Neural cell (in vitro differentiated cells): ENCODE measurements at regions not wholly inside any gene's neighbourhood (a gene's known extent, or its start where the extent isn't known, plus 50 kb on each side); places are given as distances from the start of the nearest gene placed in this dataset.

Experiments
- H2AFZ ChIP-seq: fragments of 200-600, 300-800 bp; sonication (generic), shearing (Covaris generic); 2 replicates; pipeline ENCODE4 v1.6.0; 2014; ENCODE audit warnings: low read depth, mild to moderate bottlenecking, antibody characterized with exemption, low read length, moderate library complexity
- H3F3A ChIP-seq: fragments of 200-600 bp; shearing (Covaris generic); 2 replicates; pipeline ENCODE4 v1.6.1; 2016; ENCODE audit warnings: mild to moderate bottlenecking, moderate library complexity, mixed read lengths, antibody characterized with exemption, low read length; ENCODE audit not compliant: insufficient read depth, poor library complexity, severe bottlenecking
- H3K27ac ChIP-seq: fragments of 200-600, 300-800 bp; sonication (generic), shearing (Covaris generic); 2 replicates; pipeline ENCODE4 v1.5.1; 2014; ENCODE audit warnings: mild to moderate bottlenecking, low read length, moderate library complexity
- H3K27me3 ChIP-seq: fragments of 300-800, 200-600 bp; sonication (generic), shearing (Covaris generic); 2 replicates; pipeline ENCODE4 v1.6.0; 2014; ENCODE audit warnings: mild to moderate bottlenecking, low read depth, low read length, moderate library complexity; ENCODE audit not compliant: insufficient read depth
- H3K36me3 ChIP-seq: fragments of 300-800, 200-600 bp; sonication (generic), shearing (Covaris generic); 2 replicates; pipeline ENCODE4 v1.5.1; 2014; ENCODE audit warnings: mild to moderate bottlenecking, antibody characterized with exemption, low read length, moderate library complexity; ENCODE audit not compliant: insufficient read depth
- H3K4me2 ChIP-seq: fragments of 300-800, 200-600 bp; sonication (generic), shearing (Covaris generic); 2 replicates; pipeline ENCODE4 v1.6.0; 2014; ENCODE audit warnings: mild to moderate bottlenecking, low read length
- H3K4me3 ChIP-seq: fragments of 300-800, 200-600 bp; sonication (generic), shearing (Covaris generic); 2 replicates; pipeline ENCODE4 v1.5.1; 2014; ENCODE audit warnings: mild to moderate bottlenecking, low read length, moderate library complexity
- H3K79me2 ChIP-seq: fragments of 200-600 bp; shearing (Covaris generic); replicated peaks from 2 replicates; pipeline ENCODE4 v1.6.0; 2014; ENCODE audit warnings: mild to moderate bottlenecking, low read length, moderate library complexity; ENCODE audit not compliant: insufficient read depth
- H3K9ac ChIP-seq: fragments of 300-800, 200-600 bp; sonication (generic), shearing (Covaris generic); 2 replicates; pipeline ENCODE4 v1.6.1; 2016; ENCODE audit warnings: mild to moderate bottlenecking, low read length, mixed read lengths
- H3K9me2 ChIP-seq: fragments of 200-600 bp; shearing (Covaris generic); 2 replicates; pipeline ENCODE4 v1.6.1; 2016; ENCODE audit warnings: mild to moderate bottlenecking, low read length, mixed read lengths; ENCODE audit not compliant: insufficient read depth
- H3K9me3 ChIP-seq: fragments of 200-600, 300-800 bp; sonication (generic), shearing (Covaris generic); 2 replicates; pipeline ENCODE4 v1.6.1; 2016; ENCODE audit warnings: mild to moderate bottlenecking, mixed run types, low read length, moderate library complexity, mixed read lengths
- H4K20me1 ChIP-seq: fragments of 200-600 bp; shearing (Covaris generic); 2 replicates; pipeline ENCODE4 v1.6.1; 2016; ENCODE audit warnings: mild to moderate bottlenecking, mixed run types; ENCODE audit not compliant: insufficient read depth
- CTCF ChIP-seq: fragments of 450-650 bp; IDR thresholded peaks from 2 replicates; pipeline ENCODE4 v1.5.1; 2014; ENCODE audit warnings: antibody characterized with exemption, mild to moderate bottlenecking, moderate library complexity; ENCODE audit not compliant: poor library complexity, severe bottlenecking
- EP300 ChIP-seq: fragments of 450-650 bp; conservative IDR thresholded peaks from 2 replicates; pipeline ENCODE4 v1.6.1; 2014; ENCODE audit warnings: antibody characterized with exemption, mild to moderate bottlenecking, moderate library complexity; ENCODE audit not compliant: poor library complexity, severe bottlenecking
- EZH2 ChIP-seq: fragments of 200-600, 300-800 bp; shearing (Covaris generic), sonication (generic); IDR thresholded peaks from 2 replicates; pipeline ENCODE4 v1.6.1; 2014; ENCODE audit warnings: antibody characterized with exemption, low read length, borderline replicate concordance, mild to moderate bottlenecking; ENCODE audit not compliant: insufficient read depth, poor library complexity, severe bottlenecking
- MXI1 ChIP-seq: fragments of 450-650 bp; conservative IDR thresholded peaks from 2 replicates; pipeline ENCODE4 v1.6.1; 2014; ENCODE audit warnings: antibody characterized with exemption, mild to moderate bottlenecking; ENCODE audit not compliant: poor library complexity, severe bottlenecking
- POLR2AphosphoS5 ChIP-seq: IDR thresholded peaks from 2 replicates; pipeline ENCODE4 v1.6.1; 2012
- RAD21 ChIP-seq: fragments of 450-650 bp; conservative IDR thresholded peaks from 2 replicates; pipeline ENCODE4 v1.6.1; 2014; ENCODE audit warnings: antibody characterized with exemption, mild to moderate bottlenecking, moderate library complexity
- REST ChIP-seq: IDR thresholded peaks from 2 replicates; pipeline ENCODE4 v1.6.1; 2012; ENCODE audit warnings: borderline replicate concordance
- SMC3 ChIP-seq: fragments of 450-650 bp; conservative IDR thresholded peaks from 2 replicates; pipeline ENCODE4 v1.6.1; 2014; ENCODE audit warnings: antibody characterized with exemption, mild to moderate bottlenecking, moderate library complexity; ENCODE audit not compliant: poor library complexity
- TAF1 ChIP-seq: IDR thresholded peaks from 2 replicates; pipeline ENCODE4 v1.6.1; 2012; ENCODE audit warnings: low read depth

- no peaks in the 10 kb centered on the region for H3K27me3 ChIP-seq
- no peaks in the 10 kb centered on the region for H3F3A ChIP-seq
- H3K79me2 ChIP-seq, result no peaks in the 10 kb centered on the region
- no peak overlapping the region for H3K9ac ChIP-seq
- H3K4me2 ChIP-seq, result no peak overlapping the region
- no peak for TF ChIP-seq SMC3
- H4K20me1 ChIP-seq, result no peaks in the 10 kb centered on the region
- H2AFZ ChIP-seq, result no peak overlapping the region
- no peaks in the 10 kb centered on the region for H3K36me3 ChIP-seq
- H3K4me3 ChIP-seq, result no peak overlapping the region
- H3K27ac ChIP-seq, result no peak overlapping the region
- no peaks in the 10 kb centered on the region for H3K9me3 ChIP-seq
- no peaks in the 10 kb centered on the region for H3K9me2 ChIP-seq
Observed at GRCh38 chr6:33933101-33933500, 129.3 kb upstream of the MLN start.

GRCh38 chr6:33931799-33932198 lies 128.0 kb upstream of the MLN start:
- no peak for TF ChIP-seq TAF1
- TF ChIP-seq EZH2, result no peak
- no peak for TF ChIP-seq RAD21
- TF ChIP-seq CTCF, result no peak
- no peak for TF ChIP-seq POLR2AphosphoS5
- TF ChIP-seq MXI1, result no peak
- no peak for TF ChIP-seq SMC3
- TF ChIP-seq EP300, result no peak
- no peak for TF ChIP-seq REST
- H3K9me3 ChIP-seq, result no peaks in the 10 kb centered on the region
- no peak overlapping the region for H3K4me3 ChIP-seq
- H3K9ac ChIP-seq, result no peak overlapping the region
- no peaks in the 10 kb centered on the region for H3K9me2 ChIP-seq
- H3K27ac ChIP-seq, result no peak overlapping the region
- H3K4me2 ChIP-seq, result no peak overlapping the region
- H3K27me3 ChIP-seq, result no peaks in the 10 kb centered on the region
- no peaks in the 10 kb centered on the region for H4K20me1 ChIP-seq
- H3K36me3 ChIP-seq, result no peaks in the 10 kb centered on the region
- H3F3A ChIP-seq, result no peaks in the 10 kb centered on the region
- no peaks in the 10 kb centered on the region for H3K79me2 ChIP-seq
- no peak overlapping the region for H2AFZ ChIP-seq
